ENCODE measurements at regions not wholly inside any gene's neighbourhood (a gene's known extent, or its start where the extent isn't known, plus 50 kb on each side); places are given as distances from the start of the nearest gene placed in this dataset.

DNA sequence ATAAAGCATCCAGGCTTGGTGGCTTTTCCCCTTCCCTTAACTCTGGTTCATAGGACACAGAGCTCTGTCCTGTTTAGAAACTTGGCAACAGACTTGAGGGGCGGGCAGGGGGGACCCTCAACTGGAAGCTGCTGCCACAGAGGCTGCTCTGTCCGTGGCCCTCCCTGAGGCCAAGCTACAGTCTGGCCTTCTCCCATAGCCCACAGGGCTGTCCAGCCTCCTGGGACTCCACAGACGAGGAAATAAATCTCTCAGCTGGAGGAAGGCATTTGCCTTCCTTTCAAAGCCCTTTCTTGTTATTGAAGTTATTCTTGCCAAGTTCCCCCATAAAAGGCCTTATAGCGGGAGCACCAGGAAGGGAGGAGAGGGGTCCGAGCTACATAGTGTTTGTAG, 248.8 kb upstream of the TPM1 start:
- Histone ChIP-seq H3K9me3 (no peaks in the 10 kb centered on the region), H3K4me3 (no peak overlapping the region), H3K36me3 (no peaks in the 10 kb centered on the region), H3K27me3 (no peaks in the 10 kb centered on the region)
- DNase-seq = no peak

DNA sequence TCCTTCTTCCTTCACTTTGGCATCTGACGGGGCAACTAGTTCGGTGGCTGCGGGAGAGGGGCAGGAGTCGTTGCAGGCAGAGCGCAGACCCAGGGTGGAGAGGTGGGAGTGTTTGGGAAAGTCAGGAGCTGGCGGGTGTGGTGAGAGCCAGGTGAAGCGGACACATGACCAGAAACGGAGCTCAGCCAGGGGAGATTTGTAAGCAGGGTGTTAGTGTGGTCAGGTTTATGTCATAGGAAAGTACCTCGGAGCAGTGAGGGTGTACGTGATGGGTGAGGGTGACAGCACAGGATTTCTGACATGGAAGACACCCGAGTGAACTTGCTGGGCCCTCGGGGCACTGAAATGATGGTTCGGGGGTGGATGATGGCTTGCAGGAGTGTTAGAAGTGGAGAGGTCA, 247.4 kb upstream of the TPM1 start:
- Histone ChIP-seq H3K9me3 (no peaks in the 10 kb centered on the region), H3K36me3 (peaks cover 1% of the 10 kb centered on the region; the same call in 1 of the 2 replicates), H3K27me3 (no peaks in the 10 kb centered on the region), H3K4me3 (no peak overlapping the region)
- DNase-seq = no peak

DNA sequence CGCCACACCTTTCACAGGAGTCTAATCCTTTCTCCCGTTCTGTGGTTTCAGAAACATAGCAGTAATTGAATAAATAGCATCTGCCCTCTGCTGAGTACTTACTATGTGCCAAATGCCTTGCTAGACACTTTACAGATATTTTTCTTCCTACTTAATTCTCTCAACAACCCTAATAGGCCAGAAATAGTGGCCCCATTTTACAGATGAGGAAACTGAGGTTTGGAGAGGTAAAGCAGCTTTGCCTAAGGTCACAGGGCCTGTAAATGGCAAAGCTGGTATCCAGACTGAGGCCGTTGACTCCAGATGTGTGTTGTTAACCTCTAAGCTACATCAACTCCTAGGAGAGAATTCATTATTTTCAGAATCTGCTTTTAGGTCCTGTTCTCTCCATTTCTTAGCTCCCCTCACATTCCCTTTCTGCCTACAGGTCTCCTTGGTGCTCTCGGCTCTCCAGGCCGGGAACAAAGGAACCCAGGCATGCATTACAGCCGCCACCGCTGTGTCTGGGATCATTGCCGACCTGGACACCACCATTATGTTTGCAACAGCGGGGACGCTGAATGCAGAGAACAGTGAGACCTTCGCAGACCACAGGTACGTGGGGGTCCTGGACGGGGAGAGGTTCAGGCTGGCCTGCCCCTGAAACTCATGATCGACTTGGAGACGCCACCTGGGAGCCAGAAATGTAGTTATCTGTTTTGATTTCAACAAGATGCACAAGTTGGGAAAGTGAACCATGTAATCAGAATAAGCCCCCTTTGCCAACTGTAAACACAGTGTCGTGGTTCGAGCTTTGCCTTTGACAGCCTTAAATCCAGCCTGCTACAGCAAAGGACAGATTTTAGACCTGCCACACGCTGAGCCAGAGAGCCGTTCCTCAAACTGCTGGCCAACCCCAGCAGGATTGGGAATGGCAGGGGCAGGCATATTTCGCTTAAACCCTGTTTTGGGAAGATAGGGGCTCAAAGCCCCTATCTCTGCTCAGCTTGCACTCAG, 246.5 kb upstream of the TPM1 start:
- DNase-seq = no peak
- no peaks in the 10 kb centered on the region for H3K9me3 ChIP-seq
- H3K27me3 ChIP-seq = no peaks in the 10 kb centered on the region
- H3K4me3 ChIP-seq = no peak overlapping the region
- peaks cover 2% of the 10 kb centered on the region; the same call in 1 of the 2 replicates for H3K36me3 ChIP-seq

- Histone ChIP-seq H3K9me3 (no peaks in the 10 kb centered on the region), H3K27me3 (no peaks in the 10 kb centered on the region), H3K36me3 (peaks cover 2% of the 10 kb centered on the region; the same call in 1 of the 2 replicates), H3K4me3 (no peak overlapping the region)
- no peak for DNase-seq
These were observed 245.4 kb upstream of the TPM1 start for GRCh38 chr15:62797171-62797570.

DNA sequence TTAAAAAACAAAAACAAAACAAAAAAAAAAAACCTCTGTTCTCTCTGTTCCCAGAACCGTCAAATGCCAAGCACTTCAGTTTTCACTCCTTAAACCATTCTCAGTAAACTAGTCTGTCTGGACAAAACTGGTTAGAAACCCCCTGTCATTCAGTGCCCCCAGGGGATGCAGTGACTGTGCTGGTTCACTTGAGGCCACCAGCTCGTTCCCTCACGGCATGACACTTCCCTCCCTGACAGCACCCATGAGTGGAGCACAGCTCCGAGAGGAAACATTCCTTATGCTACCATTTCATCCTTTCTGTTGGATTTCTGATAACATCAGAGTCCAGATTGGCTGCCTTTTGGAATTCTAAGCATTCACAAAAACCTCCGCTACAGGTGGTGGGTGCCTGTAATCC, 244.0 kb upstream of the TPM1 start:
- no peak for DNase-seq
- Histone ChIP-seq H3K36me3 (peaks cover 2% of the 10 kb centered on the region; the same call in 1 of the 2 replicates), H3K4me3 (no peak overlapping the region)

DNA sequence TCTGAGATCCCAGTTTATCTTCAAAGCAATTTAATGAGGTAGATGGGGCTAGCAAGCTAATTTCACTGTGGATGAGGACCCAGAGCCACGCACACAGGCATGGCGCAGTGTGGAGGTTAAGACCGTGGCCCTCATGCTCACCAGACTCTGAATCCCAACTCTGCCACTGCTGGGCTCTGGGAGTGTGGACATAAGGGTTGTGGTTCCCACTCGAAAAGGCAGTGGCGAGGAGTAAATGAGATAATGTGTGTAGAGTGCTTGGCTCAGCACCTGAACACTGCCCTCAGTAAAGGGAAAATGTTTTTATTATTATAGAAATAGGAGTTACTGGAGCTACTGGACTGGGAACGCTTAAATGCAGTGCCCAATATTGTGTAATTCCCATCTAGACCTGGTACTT, 243.5 kb upstream of the TPM1 start:
- no peak for DNase-seq
- H3K9me3 ChIP-seq = no peaks in the 10 kb centered on the region
- H3K27me3 ChIP-seq = no peaks in the 10 kb centered on the region
- no peak overlapping the region for H3K4me3 ChIP-seq
- H3K36me3 ChIP-seq = peaks cover 2% of the 10 kb centered on the region; the same call in 1 of the 2 replicates

More for the DNA sequence above, 244.0 kb upstream of the TPM1 start:
- no peaks in the 10 kb centered on the region for H3K27me3 ChIP-seq
- H3K9me3 ChIP-seq = no peaks in the 10 kb centered on the region

- Histone ChIP-seq H3K9me3 (no peaks in the 10 kb centered on the region), H3K4me3 (no peak overlapping the region), H3K27me3 (no peaks in the 10 kb centered on the region), H3K36me3 (peaks cover 2% of the 10 kb centered on the region; the same call in 1 of the 2 replicates)
- DNase-seq = no peak
These were observed 242.6 kb upstream of the TPM1 start for GRCh38 chr15:62799919-62800318.

DNA sequence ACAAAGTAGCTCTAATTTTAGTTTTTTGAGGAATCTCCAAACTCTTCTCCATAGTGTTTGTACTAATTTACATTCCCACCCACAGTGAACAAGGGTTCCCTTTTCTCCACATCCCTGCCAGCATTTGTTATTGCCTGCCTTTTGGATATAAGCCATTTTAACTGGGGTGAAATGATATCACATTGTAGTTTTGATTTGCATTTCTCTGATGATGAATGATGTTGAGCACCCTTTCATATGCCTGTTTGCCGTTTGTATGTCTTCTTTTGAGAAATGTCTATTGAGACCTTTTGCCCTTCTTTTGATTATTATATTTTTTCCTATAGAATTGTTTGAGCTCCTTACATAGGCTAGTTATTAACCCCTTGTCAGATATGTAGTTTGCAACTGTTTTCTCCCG, 239.9 kb upstream of the TPM1 start:
- Histone ChIP-seq H3K9me3 (no peaks in the 10 kb centered on the region), H3K36me3 (peaks cover 9% of the 10 kb centered on the region), H3K27me3 (no peaks in the 10 kb centered on the region), H3K4me3 (no peak overlapping the region)
- no peak for DNase-seq

GRCh38 chr15:62803856-62804400, 238.6 kb upstream of the TPM1 start:
- Histone ChIP-seq H3K9me3 (no peaks in the 10 kb centered on the region), H3K36me3 (peaks cover 13% of the 10 kb centered on the region)

GRCh38 chr15:62805502-62805901, 237.0 kb upstream of the TPM1 start:
- Histone ChIP-seq H3K27me3 (no peaks in the 10 kb centered on the region), H3K9me3 (no peaks in the 10 kb centered on the region), H3K4me3 (no peak overlapping the region), H3K36me3 (peaks cover 15% of the 10 kb centered on the region)
- DNase-seq = no peak

More at GRCh38 chr15:62803856-62804400, 238.6 kb upstream of the TPM1 start:
- no peaks in the 10 kb centered on the region for H3K27me3 ChIP-seq
- DNase-seq = no peak
- no peak overlapping the region for H3K4me3 ChIP-seq

- Histone ChIP-seq H3K9me3 (no peaks in the 10 kb centered on the region), H3K36me3 (peaks cover 15% of the 10 kb centered on the region), H3K4me3 (no peak overlapping the region), H3K27me3 (no peaks in the 10 kb centered on the region)
- no peak for DNase-seq
These were observed 234.9 kb upstream of the TPM1 start for GRCh38 chr15:62807539-62808130.

DNA sequence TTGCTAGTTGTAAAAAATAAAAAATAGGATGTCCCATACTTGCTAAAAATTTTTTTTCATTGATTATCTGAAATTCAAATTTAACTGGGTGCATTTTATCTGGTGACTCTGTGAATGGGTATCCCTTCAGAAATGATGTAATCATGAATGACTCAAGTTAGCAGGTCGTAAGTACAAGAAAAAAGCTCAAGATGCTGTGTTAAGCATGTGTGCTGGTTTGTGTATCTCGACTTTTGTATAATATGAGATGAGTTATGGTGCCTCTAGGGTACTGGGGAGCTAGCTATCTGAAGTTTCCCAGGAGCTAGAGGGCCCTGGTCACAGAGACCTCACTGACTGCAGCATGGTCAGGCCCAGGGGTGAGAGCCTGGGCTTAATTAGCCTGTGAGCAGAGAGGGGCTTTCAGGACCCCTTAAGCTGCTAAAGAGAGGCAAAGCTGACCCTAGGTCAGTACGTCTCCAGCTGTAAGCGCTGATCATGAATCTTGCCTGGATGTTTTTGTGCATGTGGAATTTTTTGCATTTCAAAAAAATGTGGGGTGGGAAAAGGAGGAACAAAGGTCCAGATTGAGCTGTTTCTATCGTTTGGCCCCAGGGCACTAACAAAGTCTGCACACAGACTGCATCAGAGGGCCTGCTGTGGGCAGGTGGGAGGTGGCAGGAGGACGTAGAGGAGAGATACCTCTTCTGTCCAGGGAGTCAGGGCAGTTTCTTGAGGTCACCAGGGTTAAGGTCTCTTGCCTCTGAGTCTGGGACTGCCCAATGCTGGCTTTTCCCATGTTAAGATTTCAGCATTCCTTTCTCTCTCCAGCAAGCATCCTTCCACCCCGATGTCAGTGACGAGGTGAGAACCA, 233.2 kb upstream of the TPM1 start:
- no peaks in the 10 kb centered on the region for H3K27me3 ChIP-seq
- DNase-seq = no peak
- H3K4me3 ChIP-seq = no peak overlapping the region
- peaks cover 15% of the 10 kb centered on the region for H3K36me3 ChIP-seq
- no peaks in the 10 kb centered on the region for H3K9me3 ChIP-seq

- Histone ChIP-seq H3K9me3 (no peaks in the 10 kb centered on the region), H3K27me3 (no peaks in the 10 kb centered on the region), H3K4me3 (no peak overlapping the region), H3K36me3 (peaks cover 15% of the 10 kb centered on the region)
- no peak for DNase-seq
These were observed 232.6 kb upstream of the TPM1 start for GRCh38 chr15:62809968-62810260.

GRCh38 chr15:62812515-62812835, 230.1 kb upstream of the TPM1 start:
- DNase-seq = no peak
- H3K4me3 ChIP-seq = no peak overlapping the region
- H3K9me3 ChIP-seq = no peaks in the 10 kb centered on the region
- H3K36me3 ChIP-seq = peaks cover 8% of the 10 kb centered on the region
- no peaks in the 10 kb centered on the region for H3K27me3 ChIP-seq

GRCh38 chr15:62816342-62817069, 226.0 kb upstream of the TPM1 start:
- H3K27me3 ChIP-seq = no peaks in the 10 kb centered on the region
- H3K9me3 ChIP-seq = no peaks in the 10 kb centered on the region
- no peak for DNase-seq
- H3K4me3 ChIP-seq = no peak overlapping the region
- peaks cover 6% of the 10 kb centered on the region for H3K36me3 ChIP-seq

DNA sequence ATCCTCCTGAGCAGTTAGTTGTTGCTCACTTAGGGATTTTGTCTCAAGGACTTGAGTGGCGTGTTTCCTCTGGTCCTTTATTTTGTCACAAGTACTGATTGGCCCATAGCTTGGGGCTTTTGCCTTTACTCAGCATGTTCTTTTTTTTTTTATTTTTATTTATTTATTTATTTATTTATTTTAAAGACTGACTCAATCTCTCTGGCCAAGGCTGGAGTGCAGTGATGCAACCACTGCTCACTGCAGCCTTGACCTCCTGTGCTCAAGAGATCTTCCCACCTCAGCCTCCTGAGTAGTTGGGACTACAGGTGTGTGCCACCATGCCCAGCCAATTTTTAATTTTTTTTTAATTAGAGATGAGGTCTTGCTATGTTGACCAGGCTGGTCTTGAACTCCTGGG, 223.9 kb upstream of the TPM1 start:
- DNase-seq = no peak
- H3K36me3 ChIP-seq = peaks cover 6% of the 10 kb centered on the region
- H3K4me3 ChIP-seq = no peak overlapping the region
- no peaks in the 10 kb centered on the region for H3K27me3 ChIP-seq
- H3K9me3 ChIP-seq = no peaks in the 10 kb centered on the region
